Activated CD4-positive, alpha-beta T cell treated with anti-CD3 and anti-CD28 coated beads, Interleukin-2, Interleukin-6, amounts not matched to agents 100 ng/mL and 50 ng/mL, durations not matched to agents 16 hours and 8 hours (primary cell): ENCODE measurements at regions not wholly inside any gene's neighbourhood (a gene's known extent, or its start where the extent isn't known, plus 50 kb on each side); places are given as distances from the start of the nearest gene placed in this dataset.

Experiments
- DNase-seq: peaks from one replicate; pipeline ENCODE4 v3.0.0-alpha.2; 2020

DNA sequence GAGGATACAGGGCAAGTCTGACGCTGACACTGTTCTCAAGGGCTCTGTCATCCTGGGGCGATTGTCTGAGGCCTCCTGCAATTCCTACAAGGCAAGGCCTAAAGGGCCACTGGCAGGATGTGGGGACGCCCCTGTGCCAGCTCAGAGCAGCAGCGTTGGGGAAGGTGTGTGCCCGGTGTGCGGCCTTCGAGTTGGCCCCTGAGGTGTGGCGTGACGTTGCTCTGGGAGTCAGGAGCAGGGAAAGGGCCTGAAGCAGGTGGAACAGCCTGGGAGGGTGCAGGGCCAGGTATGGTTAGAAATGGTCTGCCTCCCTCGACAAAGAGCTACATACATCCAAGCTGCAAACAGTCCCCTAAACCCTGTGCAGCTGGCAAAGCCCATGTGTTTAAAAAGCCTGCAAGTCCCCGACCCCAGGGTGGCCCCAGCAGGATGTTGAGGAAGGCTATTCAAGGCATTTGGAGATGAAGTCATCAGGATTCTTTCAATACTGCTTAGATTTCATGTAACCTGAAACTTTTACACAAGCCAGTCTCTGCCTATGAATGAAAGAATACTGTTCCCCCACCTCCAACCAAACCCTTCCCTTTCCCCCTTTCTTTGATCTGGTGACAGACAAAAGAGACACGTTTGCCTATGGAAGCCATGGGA, 142.5 kb upstream of the TNS3 start:
- DNase-seq = no peak

GRCh38 chr7:47722126-47722525, 140.2 kb upstream of the TNS3 start:
- DNase-seq = no peak

GRCh38 chr7:47721670-47722069, 139.8 kb upstream of the TNS3 start:
- DNase-seq = no peak

GRCh38 chr7:47720907-47721244, 139.0 kb upstream of the TNS3 start:
- no peak for DNase-seq

- no peak for DNase-seq
These were observed 138.4 kb upstream of the TNS3 start for GRCh38 chr7:47720141-47720906.

GRCh38 chr7:47719675-47720074, 137.8 kb upstream of the TNS3 start:
- DNase-seq = no peak

GRCh38 chr7:47715631-47716068, 133.7 kb upstream of the TNS3 start:
- no peak for DNase-seq

GRCh38 chr7:47714669-47715607, 133.0 kb upstream of the TNS3 start:
- DNase-seq = no peak

DNA sequence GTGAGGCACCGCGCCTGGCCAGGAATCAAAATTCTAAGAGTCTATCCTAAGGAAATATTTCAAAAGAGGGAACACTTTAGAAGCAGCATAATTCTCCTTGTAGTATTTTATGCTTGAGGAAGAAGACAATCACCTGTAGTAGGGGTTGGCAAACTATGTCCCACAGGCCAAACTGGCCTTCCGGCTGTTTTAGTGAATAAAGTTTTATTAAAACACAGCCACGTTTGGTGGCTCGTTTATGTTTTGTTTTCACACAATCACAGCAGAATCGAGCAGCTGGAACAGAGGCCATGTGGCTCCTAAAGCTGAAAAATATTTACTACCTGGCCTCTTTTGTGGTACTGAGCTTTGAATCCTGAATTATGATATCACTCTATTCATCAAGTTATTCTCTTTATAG, 131.7 kb upstream of the TNS3 start:
- DNase-seq = no peak

GRCh38 chr7:47712416-47712815, 130.5 kb upstream of the TNS3 start:
- DNase-seq = no peak

GRCh38 chr7:47711776-47712175, 129.9 kb upstream of the TNS3 start:
- DNase-seq = no peak

GRCh38 chr7:47710201-47710935, 128.5 kb upstream of the TNS3 start:
- DNase-seq = no peak

GRCh38 chr7:47709451-47709850, 127.5 kb upstream of the TNS3 start:
- no peak for DNase-seq

DNA sequence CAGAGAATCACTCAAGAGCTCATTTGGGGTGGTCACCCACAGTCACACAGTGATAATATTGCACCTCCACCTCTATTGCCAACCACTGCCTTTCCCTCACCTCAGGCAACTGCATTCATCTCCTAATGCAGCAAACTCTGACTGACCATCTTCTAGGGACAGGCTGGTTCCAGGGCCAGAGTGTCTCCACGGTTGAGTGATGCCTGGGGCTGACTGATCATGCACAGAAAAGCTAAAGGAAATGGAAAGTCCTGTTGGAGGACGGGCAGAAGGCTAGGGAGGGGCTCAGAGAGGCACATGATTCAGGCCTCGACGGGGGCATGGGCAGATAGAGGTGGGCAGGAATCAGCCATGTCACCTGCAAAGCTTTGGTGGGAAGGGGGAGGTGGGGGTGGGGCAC, 127.1 kb upstream of the TNS3 start:
- no peak for DNase-seq

GRCh38 chr7:47707583-47707982, 125.7 kb upstream of the TNS3 start:
- no peak for DNase-seq

DNA sequence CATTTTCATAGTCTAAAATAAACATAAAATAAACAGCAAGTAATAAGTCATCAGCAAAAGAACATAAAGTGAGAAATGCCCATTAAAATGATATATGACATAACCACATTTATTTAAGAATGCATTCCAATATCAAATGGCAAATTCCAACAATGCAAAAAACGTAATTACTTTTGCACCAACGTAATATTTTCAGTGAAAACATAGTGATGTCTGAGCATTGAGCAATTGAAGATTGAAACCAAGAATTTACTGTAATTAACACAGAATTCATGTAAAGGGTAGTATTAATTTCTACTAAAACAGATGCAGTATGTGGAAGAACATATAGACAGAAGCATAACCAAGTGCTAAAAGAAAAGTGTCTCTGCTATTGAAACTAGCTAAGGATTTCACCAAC, 123.0 kb upstream of the TNS3 start:
- no peak for DNase-seq

DNA sequence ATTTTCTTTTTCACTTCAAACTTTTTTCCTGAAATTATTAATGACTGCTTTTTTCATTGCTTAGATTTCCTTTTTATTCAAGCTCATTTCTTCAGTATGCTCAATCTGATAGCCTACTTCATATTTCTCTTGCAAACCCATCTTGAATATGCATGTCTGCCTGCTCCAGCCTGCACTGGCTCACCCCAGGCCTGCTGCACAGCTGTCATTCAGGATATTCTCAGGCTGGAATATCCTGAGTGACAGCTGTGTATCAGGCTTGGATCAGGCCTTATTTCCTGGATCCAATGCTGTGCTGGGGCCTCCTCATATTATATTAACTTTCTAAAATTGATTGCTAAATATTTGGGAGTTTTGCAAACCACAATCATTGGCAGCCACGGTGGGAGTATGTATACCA, 120.2 kb upstream of the TNS3 start:
- DNase-seq = no peak

GRCh38 chr7:47698386-47698785, 116.5 kb upstream of the TNS3 start:
- no peak for DNase-seq

DNA sequence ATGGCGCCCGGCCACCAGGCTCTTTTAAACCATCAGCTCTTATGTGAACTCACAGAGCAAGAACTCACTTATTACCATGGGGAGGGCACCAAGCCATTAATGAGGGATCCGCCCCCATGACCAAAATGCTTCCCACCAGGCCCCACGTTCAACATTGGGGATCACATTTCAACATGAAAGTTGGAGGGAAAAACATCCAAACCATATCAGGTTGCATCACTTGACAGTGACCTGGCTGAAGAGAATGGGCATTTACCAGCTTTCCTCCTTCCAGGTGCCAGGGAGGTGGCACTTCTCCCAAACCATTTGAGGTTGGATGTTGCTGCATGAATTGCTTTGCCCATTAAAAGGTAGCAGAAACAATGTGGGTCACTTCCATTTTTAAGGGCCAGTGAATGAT, 115.6 kb upstream of the TNS3 start:
- no peak for DNase-seq

GRCh38 chr7:47696152-47696710, 114.3 kb upstream of the TNS3 start:
- no peak for DNase-seq

DNA sequence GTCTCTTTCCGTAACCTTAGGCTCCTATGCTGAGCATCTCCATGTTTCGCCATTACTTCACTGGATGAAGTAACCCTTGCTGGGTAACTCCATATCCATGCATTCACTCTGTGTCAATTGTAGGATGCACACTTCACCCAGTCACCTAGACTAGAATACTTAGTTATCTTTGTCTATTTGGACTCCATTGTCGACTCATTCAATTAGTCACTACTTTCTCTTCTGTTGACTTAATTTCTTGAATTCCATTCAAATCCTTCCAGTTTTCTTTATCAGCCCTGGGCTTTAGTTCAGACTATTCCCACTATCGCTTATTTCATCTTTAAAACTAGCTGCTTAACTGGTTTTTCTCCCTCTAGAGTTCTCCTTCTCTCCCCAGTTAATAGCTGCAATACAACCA, 111.3 kb upstream of the TNS3 start:
- no peak for DNase-seq

DNA sequence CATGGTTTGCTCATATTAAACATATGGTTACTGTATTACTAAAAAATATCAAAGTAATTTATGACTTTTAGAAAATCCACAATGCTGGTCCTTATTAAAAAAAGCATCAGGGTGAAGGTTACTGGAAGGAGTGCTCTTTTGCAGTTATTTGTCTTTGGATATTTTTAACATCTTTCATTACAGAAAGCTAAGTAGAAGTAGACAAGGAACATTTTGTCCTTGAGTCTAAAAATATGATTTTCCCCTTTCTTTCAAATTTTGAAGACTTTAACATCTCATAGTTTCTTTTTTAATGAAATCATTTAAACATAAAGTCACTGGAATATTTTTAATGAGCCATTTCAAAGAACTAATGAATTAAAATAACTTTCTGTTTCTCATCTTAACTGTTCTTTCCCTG, 110.1 kb upstream of the TNS3 start:
- DNase-seq = no peak
